ENCODE measurements at regions not wholly inside any gene's neighbourhood (a gene's known extent, or its start where the extent isn't known, plus 50 kb on each side); places are given as distances from the start of the nearest gene placed in this dataset.

GRCh38 chrX:4570151-4570550, 856.7 kb upstream of the PRKX start:
- Histone ChIP-seq H3K36me3 (ENCODE audit: insufficient read depth, low read length) (no peaks in the 10 kb centered on the region), H3K9ac (ENCODE audit: low read length) (no peak overlapping the region), H4K20me1 (ENCODE audit: insufficient read depth, low read length) (no peaks in the 10 kb centered on the region), H3K9me2 (ENCODE audit: low read depth, low read length) (no peaks in the 10 kb centered on the region), H3K27ac (ENCODE audit: low read depth, low read length, poor library complexity, severe bottlenecking) (no peak overlapping the region), H2AFZ (ENCODE audit: low read length) (no peak overlapping the region), H3K79me2 (ENCODE audit: insufficient read depth, low read length) (no peaks in the 10 kb centered on the region), H3F3A (ENCODE audit: insufficient read depth, low read length) (no peaks in the 10 kb centered on the region), H3K4me3 (ENCODE audit: low read depth, low read length, poor library complexity, severe bottlenecking) (no peak overlapping the region), H3K27me3 (ENCODE audit: insufficient read depth, low read length) (no peaks in the 10 kb centered on the region), H3K4me2 (ENCODE audit: low read length) (no peak overlapping the region), H3K4me1 (ENCODE audit: insufficient read depth, low read length, severe bottlenecking) (no peaks in the 10 kb centered on the region), H3K9me3 (ENCODE audit: low read length) (no peaks in the 10 kb centered on the region)
- TF ChIP-seq EZH2 (IDR thresholded peaks at IDR 0.05; ENCODE audit: borderline replicate concordance, low read length): no peak
- no peak for TF ChIP-seq CTCF (IDR thresholded peaks at IDR 0.05; ENCODE audit: low read length)

- no peak for TF ChIP-seq EZH2 (IDR thresholded peaks at IDR 0.05; ENCODE audit: borderline replicate concordance, low read length)
- TF ChIP-seq CTCF (IDR thresholded peaks at IDR 0.05; ENCODE audit: low read length): no peak
- Histone ChIP-seq H3K9me3 (ENCODE audit: low read length) (no peaks in the 10 kb centered on the region), H3K27me3 (ENCODE audit: insufficient read depth, low read length) (no peaks in the 10 kb centered on the region), H3K4me2 (ENCODE audit: low read length) (no peak overlapping the region), H4K20me1 (ENCODE audit: insufficient read depth, low read length) (no peaks in the 10 kb centered on the region), H3K4me3 (ENCODE audit: low read depth, low read length, poor library complexity, severe bottlenecking) (no peak overlapping the region), H3K4me1 (ENCODE audit: insufficient read depth, low read length, severe bottlenecking) (no peaks in the 10 kb centered on the region), H3F3A (ENCODE audit: insufficient read depth, low read length) (no peaks in the 10 kb centered on the region), H2AFZ (ENCODE audit: low read length) (no peak overlapping the region), H3K36me3 (ENCODE audit: insufficient read depth, low read length) (no peaks in the 10 kb centered on the region), H3K79me2 (ENCODE audit: insufficient read depth, low read length) (no peaks in the 10 kb centered on the region), H3K9me2 (ENCODE audit: low read depth, low read length) (no peaks in the 10 kb centered on the region), H3K27ac (ENCODE audit: low read depth, low read length, poor library complexity, severe bottlenecking) (no peak overlapping the region), H3K9ac (ENCODE audit: low read length) (no peak overlapping the region)
These were observed 846.7 kb upstream of the PRKX start for GRCh38 chrX:4560192-4560591.

GRCh38 chrX:4550018-4550417, 836.6 kb upstream of the PRKX start:
- no peak; the same call in 1 of the 2 replicates for TF ChIP-seq CTCF (IDR thresholded peaks at IDR 0.05; ENCODE audit: low read length)
- TF ChIP-seq EZH2 (IDR thresholded peaks at IDR 0.05; ENCODE audit: borderline replicate concordance, low read length): no peak
- Histone ChIP-seq H3K27ac (ENCODE audit: low read depth, low read length, poor library complexity, severe bottlenecking) (no peak overlapping the region), H2AFZ (ENCODE audit: low read length) (no peak overlapping the region)

More at GRCh38 chrX:4550018-4550417, 836.6 kb upstream of the PRKX start:
- Histone ChIP-seq H3K4me3 (ENCODE audit: low read depth, low read length, poor library complexity, severe bottlenecking) (no peak overlapping the region), H3K4me2 (ENCODE audit: low read length) (no peak overlapping the region), H3K27me3 (ENCODE audit: insufficient read depth, low read length) (no peaks in the 10 kb centered on the region), H4K20me1 (ENCODE audit: insufficient read depth, low read length) (no peaks in the 10 kb centered on the region), H3K9ac (ENCODE audit: low read length) (no peak overlapping the region), H3K36me3 (ENCODE audit: insufficient read depth, low read length) (no peaks in the 10 kb centered on the region), H3K9me3 (ENCODE audit: low read length) (no peaks in the 10 kb centered on the region), H3F3A (ENCODE audit: insufficient read depth, low read length) (no peaks in the 10 kb centered on the region), H3K79me2 (ENCODE audit: insufficient read depth, low read length) (no peaks in the 10 kb centered on the region), H3K4me1 (ENCODE audit: insufficient read depth, low read length, severe bottlenecking) (no peaks in the 10 kb centered on the region), H3K9me2 (ENCODE audit: low read depth, low read length) (no peaks in the 10 kb centered on the region)

Data from OCI-LY1 (cell line).